Mesodermal cell (in vitro differentiated cells): ENCODE measurements at regions not wholly inside any gene's neighbourhood (a gene's known extent, or its start where the extent isn't known, plus 50 kb on each side); places are given as distances from the start of the nearest gene placed in this dataset.
"Not testable (repeated sequence)": the region's sequence is repeated elsewhere in the genome, so short reads cannot be mapped to it uniquely, and the experiment has no call there.

Experiments
- H3K27ac ChIP-seq: 2 replicates; pipeline ENCODE4 v1.7.0; 2013; ENCODE audit warnings: mild to moderate bottlenecking, low read depth, low read length, moderate library complexity; ENCODE audit not compliant: severe bottlenecking
- H3K36me3 ChIP-seq: 2 replicates; pipeline ENCODE4 v1.7.1; 2013; ENCODE audit warnings: mild to moderate bottlenecking, low read length, moderate library complexity; ENCODE audit not compliant: control insufficient read depth, insufficient read depth
- H3K4me1 ChIP-seq: one replicate; pipeline ENCODE4 v1.7.1; 2013; ENCODE audit warnings: mild to moderate bottlenecking, low read length; ENCODE audit not compliant: insufficient read depth, control insufficient read depth, poor library complexity, severe bottlenecking
- H3K4me3 ChIP-seq: 2 replicates; pipeline ENCODE4 v1.7.0; 2013; ENCODE audit warnings: low read length, control low read depth, mild to moderate bottlenecking; ENCODE audit not compliant: insufficient read depth, poor library complexity, severe bottlenecking; ENCODE audit errors: extremely low read depth
- H3K9me3 ChIP-seq: 2 replicates; pipeline ENCODE4 v1.7.1; 2013; ENCODE audit warnings: mild to moderate bottlenecking, low read length, moderate library complexity; ENCODE audit not compliant: control insufficient read depth
- WGBS, 2 experiments: methylation state at CpG; one replicate each; pipeline ENCODE4 v1.1.5; 2013; ENCODE audit warnings: missing lambda C conversion rate in 2 of 2; ENCODE audit not compliant: insufficient coverage in 2 of 2; 5-methylcytosine and 5-hydroxymethylcytosine counted together

GRCh38 chr2:75828826-75829225, 118.1 kb upstream of the GCFC2 start:
- H3K4me1 ChIP-seq, result no peaks in the 10 kb centered on the region
- no peaks in the 10 kb centered on the region for H3K9me3 ChIP-seq
- H3K36me3 ChIP-seq, result no peaks in the 10 kb centered on the region
- no peak overlapping the region for H3K27ac ChIP-seq
- WGBS, 2 experiments, result 94 to 100% methylated on average over 3 of the region's 4 CpGs
- H3K4me3 ChIP-seq, result no peak overlapping the region

- not testable (repeated sequence) for H3K36me3 ChIP-seq, H3K27ac ChIP-seq, H3K4me1 ChIP-seq, H3K4me3 ChIP-seq, H3K9me3 ChIP-seq
- WGBS, 2 experiments, result no CpG with 5 or more reads among the region's 1 CpG
These were observed 112.8 kb upstream of the GCFC2 start for GRCh38 chr2:75823515-75823914.

- Histone ChIP-seq H3K4me3 (no peak overlapping the region), H3K36me3 (no peaks in the 10 kb centered on the region), H3K9me3 (no peaks in the 10 kb centered on the region), H3K4me1 (no peaks in the 10 kb centered on the region), H3K27ac (no peak overlapping the region)
- 60 to 74% methylated on average over 1 to 2 of the region's 2 CpGs for WGBS, 2 experiments
These were observed 111.6 kb upstream of the GCFC2 start for GRCh38 chr2:75822336-75822735.

- no peak overlapping the region for H3K27ac ChIP-seq
- H3K9me3 ChIP-seq, result no peaks in the 10 kb centered on the region
- WGBS, 2 experiments, result 77 to 91% methylated on average over 3 of the region's 3 CpGs
- no peak overlapping the region for H3K4me3 ChIP-seq
- no peaks in the 10 kb centered on the region for H3K4me1 ChIP-seq
- H3K36me3 ChIP-seq, result no peaks in the 10 kb centered on the region
These were observed 110.0 kb upstream of the GCFC2 start for GRCh38 chr2:75820693-75821092.

- no peak overlapping the region for H3K4me3 ChIP-seq
- WGBS, 2 experiments, result 90 to 100% methylated on average over 4 to 6 of the region's 6 CpGs
- no peaks in the 10 kb centered on the region for H3K36me3 ChIP-seq
- no peaks in the 10 kb centered on the region for H3K9me3 ChIP-seq
- no peak overlapping the region for H3K27ac ChIP-seq
- no peaks in the 10 kb centered on the region for H3K4me1 ChIP-seq
These were observed 100.1 kb upstream of the GCFC2 start for GRCh38 chr2:75810611-75811330.

GRCh38 chr2:75808793-75809535, 98.2 kb upstream of the GCFC2 start:
- Histone ChIP-seq H3K4me3 (no peak overlapping the region), H3K4me1 (no peaks in the 10 kb centered on the region), H3K36me3 (no peaks in the 10 kb centered on the region), H3K9me3 (no peaks in the 10 kb centered on the region), H3K27ac (no peak overlapping the region)
- WGBS, 2 experiments, result 100% methylated on average over 1 of the region's 4 CpGs; no CpG with 5 or more reads in 1 of the 2 experiments

GRCh38 chr2:75807992-75808391, 97.3 kb upstream of the GCFC2 start:
- WGBS, 2 experiments, result 80 to 92% methylated on average over 1 to 2 of the region's 2 CpGs
- H3K36me3 ChIP-seq, result no peaks in the 10 kb centered on the region
- no peak overlapping the region for H3K27ac ChIP-seq
- no peaks in the 10 kb centered on the region for H3K4me1 ChIP-seq
- no peak overlapping the region for H3K4me3 ChIP-seq
- no peaks in the 10 kb centered on the region for H3K9me3 ChIP-seq

- no peak overlapping the region for H3K4me3 ChIP-seq
- WGBS, 2 experiments, result no CpG with 5 or more reads among the region's 2 CpGs
- H3K4me1 ChIP-seq, result no peaks in the 10 kb centered on the region
- no peaks in the 10 kb centered on the region for H3K9me3 ChIP-seq
- no peaks in the 10 kb centered on the region for H3K36me3 ChIP-seq
- H3K27ac ChIP-seq, result no peak overlapping the region
These were observed 90.7 kb upstream of the GCFC2 start for GRCh38 chr2:75801234-75801982.

GRCh38 chr2:75800456-75800855, 89.7 kb upstream of the GCFC2 start:
- H3K36me3 ChIP-seq, result no peaks in the 10 kb centered on the region
- 86 to 90% methylated on average over 7 to 8 of the region's 8 CpGs for WGBS, 2 experiments

GRCh38 chr2:75799859-75800258, 89.1 kb upstream of the GCFC2 start:
- no peak overlapping the region for H3K27ac ChIP-seq
- H3K4me3 ChIP-seq, result no peak overlapping the region
- H3K4me1 ChIP-seq, result no peaks in the 10 kb centered on the region
- no peaks in the 10 kb centered on the region for H3K9me3 ChIP-seq
- WGBS, 2 experiments, result 62 to 85% methylated on average over 1 to 3 of the region's 4 CpGs
- H3K36me3 ChIP-seq, result no peaks in the 10 kb centered on the region

More at GRCh38 chr2:75800456-75800855, 89.7 kb upstream of the GCFC2 start:
- no peak overlapping the region for H3K4me3 ChIP-seq
- no peak overlapping the region for H3K27ac ChIP-seq
- no peaks in the 10 kb centered on the region for H3K4me1 ChIP-seq
- H3K9me3 ChIP-seq, result no peaks in the 10 kb centered on the region
